Smooth muscle cell (in vitro differentiated cells): ENCODE measurements at regions not wholly inside any gene's neighbourhood (a gene's known extent, or its start where the extent isn't known, plus 50 kb on each side); places are given as distances from the start of the nearest gene placed in this dataset.

Experiments used
- DNase-seq: peaks from one replicate; lab custom pipeline; 2025; ENCODE audit not compliant: unreplicated experiment; lab: John Stamatoyannopoulos, UW
- H2AFZ ChIP-seq: fragments of 200-600 bp; sonication (generic); 2 replicates; pipeline ENCODE4 v1.6.0; 2016; ENCODE audit warnings: antibody characterized with exemption, low read depth, mild to moderate bottlenecking
- H3F3A ChIP-seq: fragments of 200-600 bp; sonication (generic); 2 replicates; pipeline ENCODE4 v1.6.0; 2017; ENCODE audit warnings: antibody characterized with exemption, low read depth
- H3K27ac ChIP-seq: fragments of 200-600 bp; sonication (generic); 2 replicates; pipeline ENCODE4 v1.5.1; 2016; ENCODE audit warnings: low read depth, mild to moderate bottlenecking
- H3K27me3 ChIP-seq: fragments of 200-600 bp; sonication (generic); 2 replicates; pipeline ENCODE4 v1.6.1; 2016; ENCODE audit warnings: low read depth, mild to moderate bottlenecking
- H3K36me3 ChIP-seq: fragments of 200-600 bp; sonication (generic); 2 replicates; pipeline ENCODE4 v1.5.1; 2016; ENCODE audit warnings: low read depth
- H3K4me1 ChIP-seq: fragments of 200-600 bp; sonication (generic); 2 replicates; pipeline ENCODE4 v1.5.1; 2016; ENCODE audit warnings: low read depth
- H3K4me2 ChIP-seq: fragments of 200-600 bp; sonication (generic); 2 replicates; pipeline ENCODE4 v1.6.0; 2016; ENCODE audit warnings: mild to moderate bottlenecking
- H3K4me3 ChIP-seq: fragments of 200-600 bp; sonication (generic); 2 replicates; pipeline ENCODE4 v1.5.1; 2016; ENCODE audit warnings: mild to moderate bottlenecking
- H3K79me2 ChIP-seq: fragments of 200-600 bp; sonication (generic); 2 replicates; pipeline ENCODE4 v1.6.0; 2016; ENCODE audit warnings: low read depth, mild to moderate bottlenecking
- H3K9ac ChIP-seq: fragments of 200-600 bp; sonication (generic); 2 replicates; pipeline ENCODE4 v1.6.0; 2016; ENCODE audit warnings: low read depth
- H3K9me3 ChIP-seq: fragments of 200-600 bp; sonication (generic); replicated peaks from 2 replicates; pipeline ENCODE4 v1.5.1; 2016; ENCODE audit warnings: low read depth
- H4K20me1 ChIP-seq: fragments of 200-600 bp; sonication (generic); 2 replicates; pipeline ENCODE4 v1.6.0; 2016; ENCODE audit warnings: low read depth
- WGBS: methylation state at CpG from one replicate; pipeline ENCODE4 v1.1.7; 2016; ENCODE audit warnings: low lambda C conversion rate; 5-methylcytosine and 5-hydroxymethylcytosine counted together
- TF ChIP-seq, protein P1 (sequence below): fragments of 200-600 bp; sonication (generic); IDR thresholded peaks from 2 replicates; pipeline ENCODE4 v1.5.1; 2017; ENCODE audit warnings: borderline replicate concordance, mild to moderate bottlenecking, antibody characterized with exemption; ENCODE audit not compliant: insufficient read depth, poor library complexity, severe bottlenecking

GRCh38 chr2:18123577-18123976 is 245.1 kb downstream of the KCNS3 start:
- Histone ChIP-seq H3K27ac (no peak overlapping the region), H3K27me3 (peaks cover 10% of the 10 kb centered on the region), H3K79me2 (no peaks in the 10 kb centered on the region), H2AFZ (no peak overlapping the region), H3K9me3 (no peaks in the 10 kb centered on the region), H3K4me3 (no peak overlapping the region), H3K9ac (no peak overlapping the region), H3F3A (no peaks in the 10 kb centered on the region), H3K4me1 (no peaks in the 10 kb centered on the region), H3K4me2 (no peak overlapping the region), H4K20me1 (no peaks in the 10 kb centered on the region), H3K36me3 (no peaks in the 10 kb centered on the region)
- WGBS: 88% methylated on average over 3 of the region's 3 CpGs
- TF ChIP-seq, protein P1, sequence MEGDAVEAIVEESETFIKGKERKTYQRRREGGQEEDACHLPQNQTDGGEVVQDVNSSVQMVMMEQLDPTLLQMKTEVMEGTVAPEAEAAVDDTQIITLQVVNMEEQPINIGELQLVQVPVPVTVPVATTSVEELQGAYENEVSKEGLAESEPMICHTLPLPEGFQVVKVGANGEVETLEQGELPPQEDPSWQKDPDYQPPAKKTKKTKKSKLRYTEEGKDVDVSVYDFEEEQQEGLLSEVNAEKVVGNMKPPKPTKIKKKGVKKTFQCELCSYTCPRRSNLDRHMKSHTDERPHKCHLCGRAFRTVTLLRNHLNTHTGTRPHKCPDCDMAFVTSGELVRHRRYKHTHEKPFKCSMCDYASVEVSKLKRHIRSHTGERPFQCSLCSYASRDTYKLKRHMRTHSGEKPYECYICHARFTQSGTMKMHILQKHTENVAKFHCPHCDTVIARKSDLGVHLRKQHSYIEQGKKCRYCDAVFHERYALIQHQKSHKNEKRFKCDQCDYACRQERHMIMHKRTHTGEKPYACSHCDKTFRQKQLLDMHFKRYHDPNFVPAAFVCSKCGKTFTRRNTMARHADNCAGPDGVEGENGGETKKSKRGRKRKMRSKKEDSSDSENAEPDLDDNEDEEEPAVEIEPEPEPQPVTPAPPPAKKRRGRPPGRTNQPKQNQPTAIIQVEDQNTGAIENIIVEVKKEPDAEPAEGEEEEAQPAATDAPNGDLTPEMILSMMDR: no peak
- no peak for DNase-seq

GRCh38 chr2:18123211-18123570 is 244.7 kb downstream of the KCNS3 start:
- no peaks in the 10 kb centered on the region for H3F3A ChIP-seq
- no peaks in the 10 kb centered on the region for H4K20me1 ChIP-seq
- DNase-seq: no peak
- H3K4me1 ChIP-seq: no peaks in the 10 kb centered on the region
- TF ChIP-seq, protein P1: no peak
- peaks cover 6% of the 10 kb centered on the region for H3K27me3 ChIP-seq
- no peak overlapping the region for H3K4me2 ChIP-seq
- no peak overlapping the region for H2AFZ ChIP-seq
- H3K27ac ChIP-seq: no peak overlapping the region
- no peaks in the 10 kb centered on the region for H3K79me2 ChIP-seq
- 68% methylated on average over 3 of the region's 3 CpGs for WGBS
- H3K9ac ChIP-seq: no peak overlapping the region
- H3K9me3 ChIP-seq: no peaks in the 10 kb centered on the region
- no peaks in the 10 kb centered on the region for H3K36me3 ChIP-seq
- H3K4me3 ChIP-seq: no peak overlapping the region

DNA sequence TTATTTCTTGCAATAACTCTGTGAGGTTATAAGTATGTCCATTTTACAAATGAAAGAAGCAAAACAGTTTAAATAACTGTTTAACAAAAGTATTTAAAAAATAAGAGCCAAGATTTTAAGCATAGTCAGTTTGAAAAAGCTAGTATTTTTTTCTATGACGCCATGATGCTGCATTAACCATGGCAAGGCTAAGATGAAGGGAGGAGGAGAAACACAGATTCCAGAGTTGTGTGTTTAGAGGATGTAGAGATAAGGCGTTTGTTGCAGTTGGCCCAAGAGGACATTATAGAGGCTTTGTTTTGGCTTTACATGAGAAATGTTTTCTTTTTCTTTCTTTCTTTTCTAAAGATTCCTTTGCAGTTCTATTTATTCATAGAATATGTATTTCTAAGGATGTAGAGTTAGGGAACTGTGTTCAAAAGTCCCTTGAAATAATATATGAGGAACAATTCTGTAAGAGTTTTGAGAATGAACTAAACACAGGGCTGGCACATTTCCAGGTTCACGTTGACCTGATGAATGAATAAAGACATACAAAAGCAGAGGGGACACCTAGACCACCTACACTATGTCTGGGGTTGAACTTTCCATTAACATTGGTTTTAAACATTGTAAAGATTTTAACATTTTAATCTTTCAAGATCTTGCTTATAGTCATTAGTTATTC is 244.2 kb downstream of the KCNS3 start:
- Histone ChIP-seq H3K27me3 (peaks cover under 1% of the 10 kb centered on the region), H3K79me2 (no peaks in the 10 kb centered on the region), H3K4me3 (no peak overlapping the region), H3K4me1 (no peaks in the 10 kb centered on the region), H3F3A (no peaks in the 10 kb centered on the region), H2AFZ (no peak overlapping the region), H3K9ac (no peak overlapping the region), H4K20me1 (no peaks in the 10 kb centered on the region), H3K9me3 (no peaks in the 10 kb centered on the region), H3K36me3 (no peaks in the 10 kb centered on the region), H3K27ac (no peak overlapping the region), H3K4me2 (no peak overlapping the region)
- no peak for DNase-seq
- WGBS: 75% methylated on average over 3 of the region's 3 CpGs
- TF ChIP-seq, protein P1: no peak

- H3K9me3 ChIP-seq: no peaks in the 10 kb centered on the region
- H3K4me1 ChIP-seq: no peaks in the 10 kb centered on the region
- no peaks in the 10 kb centered on the region for H4K20me1 ChIP-seq
- no peak overlapping the region for H3K4me3 ChIP-seq
- DNase-seq: no peak
- no peak overlapping the region for H3K27ac ChIP-seq
- H2AFZ ChIP-seq: no peak overlapping the region
- H3K79me2 ChIP-seq: no peaks in the 10 kb centered on the region
- no peak overlapping the region for H3K4me2 ChIP-seq
- no peaks in the 10 kb centered on the region for H3F3A ChIP-seq
- no peaks in the 10 kb centered on the region for H3K36me3 ChIP-seq
- H3K9ac ChIP-seq: no peak overlapping the region
- 84% methylated on average over 3 of the region's 3 CpGs for WGBS
- no peaks in the 10 kb centered on the region for H3K27me3 ChIP-seq
- TF ChIP-seq, protein P1: no peak
Measured at GRCh38 chr2:18119883-18120282, 241.4 kb downstream of the KCNS3 start.
